K562 (cell line): ENCODE measurements at regions not wholly inside any gene's neighbourhood (a gene's known extent, or its start where the extent isn't known, plus 50 kb on each side); places are given as distances from the start of the nearest gene placed in this dataset.

Source experiments
- ATAC-seq: fragments of 200-7000 bp; cut with Tn5 transposase; 3 replicates; pipeline ENCODE4 v1.9.1; 2020; ENCODE audit warnings: moderate library complexity
- BruUV-seq: library from RNA; stranded (reverse); fragments of 400-500 nt; replicated peaks from 2 replicates; lab custom pipeline; 2021; lab: Mats Ljungman, UMichigan
- CTCF ChIA-PET: fragments of 300-600 bp; formaldehyde crosslinking; extraction: SDS; loops from one replicate; lab custom pipeline; 2021; ENCODE audit warnings: low intra/inter-chr PET ratio; lab: Yijun Ruan, JAX
- POLR2A ChIA-PET: fragments of 300-600, 350-650 bp; sonication (Branson Sonifier 250); formaldehyde crosslinking; extraction: SDS; loops from one replicate; lab custom pipeline; 2021; ENCODE audit warnings: antibody characterized with exemption, inconsistent platforms; lab: Yijun Ruan, JAX
- DNase-seq, 4 experiments: peaks; one replicate each; pipeline versions ENCODE4 v3.0.0 to v3.0.0-alpha.2; 2011 to 2018; ENCODE audit warnings: low spot score in 3 of 4, mixed read lengths in 3 of 4; ENCODE audit errors: extremely low read depth in 1 of 4
- FAIRE-seq: peaks from 2 replicates; lab custom pipeline; 2011; peaks lifted over from hg19 to GRCh38; lab: Jason Lieb, UNC
- H2AFZ ChIP-seq: 2 replicates; pipeline ENCODE4 v1.6.0; 2011; ENCODE audit warnings: low read depth, low read length, control low read depth, inconsistent platforms
- H3K27ac ChIP-seq: fragments of 200-600 bp; 3 replicates; pipeline ENCODE4 v1.8.0; 2011; ENCODE audit warnings: low read depth, mild to moderate bottlenecking, control low read depth, inconsistent platforms, low read length, moderate library complexity, mixed read lengths; ENCODE audit errors: extremely low read depth
- H3K27me3 ChIP-seq, 2 experiments: fragments of 300-600 bp in 1 of 2; 2 replicates in 1 of 2; 3 replicates in 1 of 2; pipeline versions ENCODE4 v1.6.0 to v1.8.0; 2011; ENCODE audit warnings: inconsistent platforms in 2 of 2, low read length in 2 of 2, mild to moderate bottlenecking in 1 of 2, mixed read lengths in 1 of 2, moderate library complexity in 1 of 2; ENCODE audit not compliant: control insufficient read depth in 2 of 2, insufficient read depth in 2 of 2
- H3K36me3 ChIP-seq: fragments of 300-600 bp; 3 replicates; pipeline ENCODE4 v1.8.0; 2011; ENCODE audit warnings: mild to moderate bottlenecking, low read length, inconsistent platforms; ENCODE audit not compliant: control insufficient read depth, insufficient read depth
- H3K4me1 ChIP-seq, 2 experiments: fragments of 200-600 bp in 1 of 2; replicated peaks in 1 of 2; 2 replicates in 1 of 2; 3 replicates in 1 of 2; pipeline versions ENCODE4 v1.5.1 to v1.8.0; 2011; ENCODE audit warnings: inconsistent platforms in 2 of 2, low read length in 2 of 2, mild to moderate bottlenecking in 1 of 2, mixed read lengths in 1 of 2, moderate library complexity in 1 of 2; ENCODE audit not compliant: control insufficient read depth in 2 of 2, insufficient read depth in 2 of 2
- H3K4me2 ChIP-seq: 2 replicates; pipeline ENCODE4 v1.6.1; 2011; ENCODE audit warnings: low read length, control low read depth, inconsistent platforms, mixed read lengths; ENCODE audit not compliant: insufficient read depth
- H3K4me3 ChIP-seq: fragments of 200-600 bp; sonication (generic), shearing (Covaris generic); 2 replicates; pipeline ENCODE4 v1.5.1; 2016; ENCODE audit warnings: control low read depth, inconsistent platforms
- H3K79me2 ChIP-seq: fragments of 200-600 bp; 3 replicates; pipeline ENCODE4 v1.8.0; 2011; ENCODE audit warnings: low read length, inconsistent platforms; ENCODE audit not compliant: control insufficient read depth, insufficient read depth
- H3K9ac ChIP-seq, 2 experiments: 2 replicates each; pipeline versions ENCODE4 v1.6.0 to v1.6.1; 2011; ENCODE audit warnings: low read depth in 2 of 2, low read length in 2 of 2, control low read depth in 1 of 2, inconsistent platforms in 1 of 2, mild to moderate bottlenecking in 1 of 2, mixed read lengths in 1 of 2; ENCODE audit not compliant: insufficient read depth in 1 of 2
- H3K9me1 ChIP-seq: one replicate; pipeline ENCODE4 v1.6.0; 2011; ENCODE audit warnings: inconsistent platforms, mild to moderate bottlenecking, low read length, moderate library complexity; ENCODE audit not compliant: control insufficient read depth, insufficient read depth
- H3K9me3 ChIP-seq: replicated peaks from 2 replicates; pipeline ENCODE4 v1.5.1; 2011; ENCODE audit warnings: low read depth, low read length, inconsistent platforms; ENCODE audit not compliant: control insufficient read depth, insufficient read depth
- H4K20me1 ChIP-seq: replicated peaks from 2 replicates; pipeline ENCODE4 v1.6.1; 2011; ENCODE audit warnings: low read length, inconsistent platforms, mixed read lengths; ENCODE audit not compliant: control insufficient read depth, insufficient read depth
- BCOR ChIP-seq: fragments of 450-650 bp; IDR thresholded peaks from 2 replicates; pipeline ENCODE4 v1.6.1; 2016
- C11orf30 ChIP-seq: fragments of 450-650 bp; IDR thresholded peaks from 2 replicates; pipeline ENCODE4 v1.6.1; 2016; ENCODE audit warnings: low read depth, mild to moderate bottlenecking
- CBX2 ChIP-seq: fragments of 200-600 bp; sonication (generic); IDR thresholded peaks from one replicate; pipeline ENCODE4 v1.6.1; 2012; ENCODE audit warnings: mild to moderate bottlenecking, low read length, inconsistent platforms; ENCODE audit not compliant: insufficient read depth, poor library complexity, severe bottlenecking
- CHD2 ChIP-seq: IDR thresholded peaks from 2 replicates; pipeline ENCODE4 v1.6.1; 2011; ENCODE audit warnings: low read depth, low read length
- CREBBP ChIP-seq: IDR thresholded peaks from one replicate; pipeline ENCODE4 v1.6.1; 2012; ENCODE audit warnings: low read depth, mild to moderate bottlenecking, control low read depth, inconsistent platforms, low read length
- EGR1 ChIP-seq: fragments of 450-650 bp; conservative IDR thresholded peaks from 2 replicates; pipeline ENCODE4 v1.6.1; 2017; ENCODE audit warnings: mild to moderate bottlenecking
- IRF2 ChIP-seq: sonication (generic); formaldehyde crosslinking; IDR thresholded peaks from 2 replicates; pipeline ENCODE4 v1.8.1; 2022; ENCODE audit warnings: mild to moderate bottlenecking, missing genetic modification reagents
- KLF6 ChIP-seq: fragments of 250-450 bp; sonication (Bioruptor Pico); IDR thresholded peaks from 2 replicates; pipeline ENCODE4 v1.4.0; 2020; ENCODE audit warnings: mild to moderate bottlenecking, moderate library complexity, borderline replicate concordance
- PHF20 ChIP-seq: fragments of 450-650 bp; IDR thresholded peaks from 2 replicates; pipeline ENCODE4 v1.6.1; 2018; ENCODE audit not compliant: partially characterized antibody
- SMARCA5 ChIP-seq: fragments of 450-650 bp; IDR thresholded peaks from 2 replicates; pipeline ENCODE4 v1.6.1; 2016
- ZNF184 ChIP-seq: sonication (generic); formaldehyde crosslinking; IDR thresholded peaks from 2 replicates; pipeline ENCODE4 v1.5.0; 2020; ENCODE audit warnings: missing genetic modification reagents
- ZNF23 ChIP-seq: fragments of 250-450 bp; sonication (Bioruptor Pico); IDR thresholded peaks from 2 replicates; pipeline ENCODE4 v1.4.0; 2020; ENCODE audit warnings: mild to moderate bottlenecking
- ZNF717 ChIP-seq: fragments of 250-450 bp; sonication (Bioruptor Pico); IDR thresholded peaks from 2 replicates; pipeline ENCODE4 v1.5.0; 2021
- ZNF77 ChIP-seq: fragments of 250-450 bp; sonication (Bioruptor Pico); IDR thresholded peaks from 2 replicates; pipeline ENCODE4 v1.5.0; 2020
- WGBS: fragments of 100-300 bp; shearing (Covaris generic); methylation state at CpG from one replicate; pipeline ENCODE4 v1.1.6; 2016; ENCODE audit warnings: low coverage, mixed read lengths; ENCODE audit not compliant: insufficient coverage; ENCODE audit errors: missing lambda C conversion rate; 5-methylcytosine and 5-hydroxymethylcytosine counted together
- in situ Hi-C: fragments of 300-500 bp; cut with MboI; formaldehyde crosslinking; loops from 4 replicates; pipeline ENCODE4 v1.15.0; 2018; ENCODE audit warnings: inconsistent platforms, mixed read lengths
- intact Hi-C: fragments of 100-400 bp; cut with micrococcal nuclease; formaldehyde crosslinking; loops from 2 replicates; pipeline ENCODE4 v1.14.2; 2022
- TF ChIP-seq, protein P1 (sequence below), 3 experiments: IDR thresholded peaks in 2 of 3; conservative IDR thresholded peaks in 1 of 3; 2 replicates each; pipeline ENCODE4 v1.5.1; 2011 to 2012; ENCODE audit warnings: low read length in 3 of 3, mild to moderate bottlenecking in 3 of 3, control low read depth in 2 of 3, improper control_type of control experiment in 1 of 3, inconsistent platforms in 1 of 3, low read depth in 1 of 3, mixed read lengths in 1 of 3, moderate library complexity in 1 of 3; ENCODE audit not compliant: insufficient read depth in 2 of 3
- TF ChIP-seq, protein P2 (sequence below): fragments of 450-650 bp; IDR thresholded peaks from 2 replicates; pipeline ENCODE4 v1.6.1; 2018; ENCODE audit warnings: mild to moderate bottlenecking, low read depth; ENCODE audit not compliant: partially characterized antibody
- TF ChIP-seq, protein P3 (sequence below): sonication (generic); formaldehyde crosslinking; IDR thresholded peaks from 2 replicates; pipeline ENCODE4 v1.8.1; 2023; ENCODE audit warnings: mild to moderate bottlenecking, missing genetic modification reagents
- TF ChIP-seq, protein P4 (sequence below), 2 experiments: fragments of 450-650 bp in 1 of 2; sonication (generic) in 1 of 2; formaldehyde crosslinking in 1 of 2; IDR thresholded peaks in 1 of 2; conservative IDR thresholded peaks in 1 of 2; 2 replicates each; pipeline versions ENCODE4 v1.6.1 to v1.8.1; 2016 to 2023; ENCODE audit warnings: mild to moderate bottlenecking in 2 of 2, moderate library complexity in 2 of 2, inconsistent platforms in 1 of 2, missing genetic modification reagents in 1 of 2
- TF ChIP-seq, protein P5 (sequence below): fragments of 250-450 bp; sonication (Bioruptor Pico); IDR thresholded peaks from 2 replicates; pipeline ENCODE4 v1.8.0; 2021; ENCODE audit warnings: moderate library complexity, mild to moderate bottlenecking, inconsistent platforms

DNA sequence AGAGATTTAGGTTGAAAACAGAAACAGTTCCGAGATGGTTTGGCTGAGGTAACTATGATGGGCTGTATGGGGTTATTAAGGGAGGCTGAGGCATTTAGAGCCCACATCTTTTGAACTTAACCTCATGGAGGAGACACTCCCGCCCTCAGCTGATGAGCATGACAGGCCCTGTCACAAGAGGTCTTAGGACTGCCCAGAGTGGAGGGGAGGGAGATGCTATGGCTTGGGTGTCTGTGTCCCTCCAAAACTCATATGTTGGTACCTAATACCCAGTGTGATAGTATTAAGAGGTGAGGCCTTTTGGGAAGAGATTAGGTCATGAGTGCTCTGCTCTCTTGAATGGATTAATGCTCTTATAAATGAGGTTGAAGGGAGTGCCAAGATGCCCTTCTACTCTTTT is 126.6 kb downstream of the CDC5L start:
- H2AFZ ChIP-seq, result no peak overlapping the region
- no peaks in the 10 kb centered on the region for H3K4me1 ChIP-seq
- intact Hi-C loops (no loop called here), in situ Hi-C loops (no loop called here)
- POLR2A ChIA-PET, result no interaction called here
- no TSS peak for BruUV-seq
- no peak for DNase-seq
- CTCF ChIA-PET, result no interaction called here
- no peak overlapping the region for H3K4me3 ChIP-seq
- H3K79me2 ChIP-seq, result no peaks in the 10 kb centered on the region
- peaks cover 0 to 2% of the 10 kb centered on the region in 2 experiments; a peak in 2 of 5 replicates for H3K27me3 ChIP-seq
- no peak overlapping the region for H3K4me2 ChIP-seq
- TF ChIP-seq, protein P1, sequence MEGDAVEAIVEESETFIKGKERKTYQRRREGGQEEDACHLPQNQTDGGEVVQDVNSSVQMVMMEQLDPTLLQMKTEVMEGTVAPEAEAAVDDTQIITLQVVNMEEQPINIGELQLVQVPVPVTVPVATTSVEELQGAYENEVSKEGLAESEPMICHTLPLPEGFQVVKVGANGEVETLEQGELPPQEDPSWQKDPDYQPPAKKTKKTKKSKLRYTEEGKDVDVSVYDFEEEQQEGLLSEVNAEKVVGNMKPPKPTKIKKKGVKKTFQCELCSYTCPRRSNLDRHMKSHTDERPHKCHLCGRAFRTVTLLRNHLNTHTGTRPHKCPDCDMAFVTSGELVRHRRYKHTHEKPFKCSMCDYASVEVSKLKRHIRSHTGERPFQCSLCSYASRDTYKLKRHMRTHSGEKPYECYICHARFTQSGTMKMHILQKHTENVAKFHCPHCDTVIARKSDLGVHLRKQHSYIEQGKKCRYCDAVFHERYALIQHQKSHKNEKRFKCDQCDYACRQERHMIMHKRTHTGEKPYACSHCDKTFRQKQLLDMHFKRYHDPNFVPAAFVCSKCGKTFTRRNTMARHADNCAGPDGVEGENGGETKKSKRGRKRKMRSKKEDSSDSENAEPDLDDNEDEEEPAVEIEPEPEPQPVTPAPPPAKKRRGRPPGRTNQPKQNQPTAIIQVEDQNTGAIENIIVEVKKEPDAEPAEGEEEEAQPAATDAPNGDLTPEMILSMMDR (IDR thresholded peaks at IDR 0.05 in 2 of 3, conservative IDR thresholded peaks at IDR 0.05 in 1 of 3; ENCODE audit: insufficient read depth in 2 of 3, low read depth in 1 of 3, low read length in 3 of 3), result no peak
- TF ChIP-seq ZNF23 (CRISPR knock-in tag), result no peak
- TF ChIP-seq IRF2 (CRISPR knock-in tag), result no peak
- TF ChIP-seq, protein P2, sequence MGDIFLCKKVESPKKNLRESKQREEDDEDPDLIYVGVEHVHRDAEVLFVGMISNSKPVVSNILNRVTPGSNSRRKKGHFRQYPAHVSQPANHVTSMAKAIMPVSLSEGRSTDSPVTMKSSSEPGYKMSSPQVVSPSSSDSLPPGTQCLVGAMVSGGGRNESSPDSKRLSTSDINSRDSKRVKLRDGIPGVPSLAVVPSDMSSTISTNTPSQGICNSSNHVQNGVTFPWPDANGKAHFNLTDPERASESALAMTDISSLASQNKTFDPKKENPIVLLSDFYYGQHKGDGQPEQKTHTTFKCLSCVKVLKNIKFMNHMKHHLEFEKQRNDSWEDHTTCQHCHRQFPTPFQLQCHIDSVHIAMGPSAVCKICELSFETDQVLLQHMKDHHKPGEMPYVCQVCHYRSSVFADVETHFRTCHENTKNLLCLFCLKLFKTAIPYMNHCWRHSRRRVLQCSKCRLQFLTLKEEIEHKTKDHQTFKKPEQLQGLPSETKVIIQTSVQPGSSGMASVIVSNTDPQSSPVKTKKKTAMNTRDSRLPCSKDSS, result no peak
- TF ChIP-seq CBX2, result no peak
- no peak for TF ChIP-seq ZNF77 (CRISPR knock-in tag)
- TF ChIP-seq KLF6 (CRISPR knock-in tag), result no peak
- no peak for TF ChIP-seq CREBBP
- TF ChIP-seq ZNF717 (CRISPR knock-in tag), result no peak
- TF ChIP-seq, protein P3, sequence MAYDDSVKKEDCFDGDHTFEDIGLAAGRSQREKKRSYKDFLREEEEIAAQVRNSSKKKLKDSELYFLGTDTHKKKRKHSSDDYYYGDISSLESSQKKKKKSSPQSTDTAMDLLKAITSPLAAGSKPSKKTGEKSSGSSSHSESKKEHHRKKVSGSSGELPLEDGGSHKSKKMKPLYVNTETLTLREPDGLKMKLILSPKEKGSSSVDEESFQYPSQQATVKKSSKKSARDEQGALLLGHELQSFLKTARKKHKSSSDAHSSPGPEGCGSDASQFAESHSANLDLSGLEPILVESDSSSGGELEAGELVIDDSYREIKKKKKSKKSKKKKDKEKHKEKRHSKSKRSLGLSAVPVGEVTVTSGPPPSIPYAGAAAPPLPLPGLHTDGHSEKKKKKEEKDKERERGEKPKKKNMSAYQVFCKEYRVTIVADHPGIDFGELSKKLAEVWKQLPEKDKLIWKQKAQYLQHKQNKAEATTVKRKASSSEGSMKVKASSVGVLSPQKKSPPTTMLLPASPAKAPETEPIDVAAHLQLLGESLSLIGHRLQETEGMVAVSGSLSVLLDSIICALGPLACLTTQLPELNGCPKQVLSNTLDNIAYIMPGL (CRISPR knock-in tag), result no peak
- no peak for TF ChIP-seq CHD2
- TF ChIP-seq, protein P4, sequence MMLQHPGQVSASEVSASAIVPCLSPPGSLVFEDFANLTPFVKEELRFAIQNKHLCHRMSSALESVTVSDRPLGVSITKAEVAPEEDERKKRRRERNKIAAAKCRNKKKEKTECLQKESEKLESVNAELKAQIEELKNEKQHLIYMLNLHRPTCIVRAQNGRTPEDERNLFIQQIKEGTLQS (IDR thresholded peaks at IDR 0.05), result no peak
- TF ChIP-seq, protein P4 (CRISPR knock-in tag; conservative IDR thresholded peaks at IDR 0.05), result no peak
- no peak for TF ChIP-seq BCOR
- TF ChIP-seq C11orf30, result no peak
- TF ChIP-seq EGR1, result no peak
- TF ChIP-seq ZNF184 (CRISPR knock-in tag), result no peak
- TF ChIP-seq, protein P5, sequence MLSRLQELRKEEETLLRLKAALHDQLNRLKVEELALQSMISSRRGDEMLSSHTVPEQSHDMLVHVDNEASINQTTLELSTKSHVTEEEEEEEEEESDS (CRISPR knock-in tag), result no peak
- no peak for TF ChIP-seq PHF20
- TF ChIP-seq SMARCA5, result no peak
- H3K9me3 ChIP-seq, result no peaks in the 10 kb centered on the region
- no peak for ATAC-seq
- FAIRE-seq, result no peak
- no peaks in the 10 kb centered on the region for H3K36me3 ChIP-seq
- WGBS, result 0% methylated on average over 2 of the region's 2 CpGs
- H3K27ac ChIP-seq, result no peak overlapping the region
- no peaks in the 10 kb centered on the region for H4K20me1 ChIP-seq
- H3K9me1 ChIP-seq, result no peaks in the 10 kb centered on the region
- no peak overlapping the region for H3K9ac ChIP-seq
